ENCODE measurements at regions not wholly inside any gene's neighbourhood (a gene's known extent, or its start where the extent isn't known, plus 50 kb on each side); places are given as distances from the start of the nearest gene placed in this dataset.
"Not testable (repeated sequence)": the region's sequence is repeated elsewhere in the genome, so short reads cannot be mapped to it uniquely, and the experiment has no call there.

DNA sequence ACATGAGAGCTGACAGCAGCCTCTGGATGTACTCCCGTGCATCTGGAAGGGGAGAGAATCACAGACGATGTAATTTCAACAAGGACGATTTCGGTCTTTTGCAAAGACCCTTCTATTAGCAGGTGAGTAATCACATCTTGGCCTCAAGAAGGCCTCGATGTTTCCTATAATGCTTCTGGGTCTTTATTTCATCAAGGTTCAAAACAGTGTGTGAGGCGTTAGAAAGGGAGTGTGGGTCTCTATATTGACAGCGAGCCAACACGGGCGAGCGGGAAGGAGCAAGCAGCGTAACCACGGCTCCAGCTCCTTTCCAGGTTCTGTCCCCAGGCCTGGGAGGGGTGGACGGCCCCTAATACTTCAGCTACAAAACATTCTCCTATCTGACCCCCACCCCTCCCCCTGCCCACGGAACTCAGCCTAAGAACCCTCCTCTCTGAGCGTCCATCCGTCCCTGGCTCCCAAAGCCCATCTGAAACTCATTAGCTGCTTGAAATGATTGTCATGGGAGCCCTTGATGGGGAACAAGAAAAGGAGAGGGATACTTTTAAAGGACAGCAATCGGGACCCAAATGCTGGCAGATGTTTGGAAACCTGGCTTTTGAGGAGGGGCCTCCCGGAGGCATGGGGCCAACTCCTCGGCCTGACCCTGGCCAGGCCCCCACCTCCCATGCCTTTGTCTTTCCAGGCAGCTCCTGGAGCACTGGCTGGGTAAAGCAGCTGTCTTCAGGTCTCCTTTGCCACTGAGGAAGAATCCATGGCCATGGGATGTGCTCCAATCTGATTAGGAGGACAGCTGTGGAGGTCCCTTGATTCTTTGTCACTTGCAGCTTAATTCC, 250.8 kb downstream of the FOXD2 start:
- no peaks in the 10 kb centered on the region for H3K9me2 ChIP-seq (ENCODE audit: low read depth, low read length)
- no peak overlapping the region for H3K9ac ChIP-seq (ENCODE audit: low read length)
- H4K20me1 ChIP-seq (ENCODE audit: insufficient read depth, low read length) = no peaks in the 10 kb centered on the region
- no peaks in the 10 kb centered on the region for H3F3A ChIP-seq (ENCODE audit: insufficient read depth, low read length)
- H3K27me3 ChIP-seq (ENCODE audit: insufficient read depth, low read length) = peaks cover 6% of the 10 kb centered on the region; the same call in 1 of the 2 replicates
- no peaks in the 10 kb centered on the region for H3K4me1 ChIP-seq (ENCODE audit: insufficient read depth, low read length, severe bottlenecking)
- no peaks in the 10 kb centered on the region for H3K9me3 ChIP-seq (ENCODE audit: low read length)
- no peaks in the 10 kb centered on the region for H3K36me3 ChIP-seq (ENCODE audit: insufficient read depth, low read length)
- no peak overlapping the region for H3K4me2 ChIP-seq (ENCODE audit: low read length)
- TF ChIP-seq, protein P1, sequence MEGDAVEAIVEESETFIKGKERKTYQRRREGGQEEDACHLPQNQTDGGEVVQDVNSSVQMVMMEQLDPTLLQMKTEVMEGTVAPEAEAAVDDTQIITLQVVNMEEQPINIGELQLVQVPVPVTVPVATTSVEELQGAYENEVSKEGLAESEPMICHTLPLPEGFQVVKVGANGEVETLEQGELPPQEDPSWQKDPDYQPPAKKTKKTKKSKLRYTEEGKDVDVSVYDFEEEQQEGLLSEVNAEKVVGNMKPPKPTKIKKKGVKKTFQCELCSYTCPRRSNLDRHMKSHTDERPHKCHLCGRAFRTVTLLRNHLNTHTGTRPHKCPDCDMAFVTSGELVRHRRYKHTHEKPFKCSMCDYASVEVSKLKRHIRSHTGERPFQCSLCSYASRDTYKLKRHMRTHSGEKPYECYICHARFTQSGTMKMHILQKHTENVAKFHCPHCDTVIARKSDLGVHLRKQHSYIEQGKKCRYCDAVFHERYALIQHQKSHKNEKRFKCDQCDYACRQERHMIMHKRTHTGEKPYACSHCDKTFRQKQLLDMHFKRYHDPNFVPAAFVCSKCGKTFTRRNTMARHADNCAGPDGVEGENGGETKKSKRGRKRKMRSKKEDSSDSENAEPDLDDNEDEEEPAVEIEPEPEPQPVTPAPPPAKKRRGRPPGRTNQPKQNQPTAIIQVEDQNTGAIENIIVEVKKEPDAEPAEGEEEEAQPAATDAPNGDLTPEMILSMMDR (IDR thresholded peaks at IDR 0.05; ENCODE audit: low read length) = no peak
- TF ChIP-seq EZH2 (IDR thresholded peaks at IDR 0.05; ENCODE audit: borderline replicate concordance, low read length) = no peak
- H2AFZ ChIP-seq (ENCODE audit: low read length) = no peak overlapping the region
- H3K79me2 ChIP-seq (ENCODE audit: insufficient read depth, low read length) = no peaks in the 10 kb centered on the region
- H3K27ac ChIP-seq (ENCODE audit: low read depth, low read length, poor library complexity, severe bottlenecking) = no peak overlapping the region
- H3K4me3 ChIP-seq (ENCODE audit: low read depth, low read length, poor library complexity, severe bottlenecking) = no peak overlapping the region

DNA sequence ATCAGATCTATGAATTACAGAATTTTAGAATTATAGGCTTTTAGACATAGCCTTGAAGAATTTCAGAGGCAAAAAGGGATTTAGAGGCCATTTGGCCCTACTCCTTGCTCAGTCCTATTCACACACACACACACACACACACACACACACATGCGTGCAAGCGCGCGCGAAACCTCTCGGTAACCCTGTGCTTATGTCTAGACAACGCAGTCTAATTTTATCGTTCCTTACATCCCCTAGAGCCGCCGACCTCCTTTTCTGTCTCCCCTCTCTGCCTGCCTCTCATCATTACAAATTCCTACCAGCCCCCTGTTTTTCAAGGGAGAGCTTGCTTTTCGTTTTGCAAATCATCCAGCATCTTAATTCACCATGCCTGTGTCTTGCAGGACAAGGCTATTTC, 252.1 kb downstream of the FOXD2 start:
- Histone ChIP-seq H3K9me3 (ENCODE audit: low read length) (no peaks in the 10 kb centered on the region), H3K27me3 (ENCODE audit: insufficient read depth, low read length) (peaks cover 6% of the 10 kb centered on the region; the same call in 1 of the 2 replicates), H4K20me1 (ENCODE audit: insufficient read depth, low read length) (no peaks in the 10 kb centered on the region), H3K9me2 (ENCODE audit: low read depth, low read length) (no peaks in the 10 kb centered on the region), H2AFZ (ENCODE audit: low read length) (no peak overlapping the region), H3K27ac (ENCODE audit: low read depth, low read length, poor library complexity, severe bottlenecking) (no peak overlapping the region), H3K36me3 (ENCODE audit: insufficient read depth, low read length) (no peaks in the 10 kb centered on the region), H3F3A (ENCODE audit: insufficient read depth, low read length) (no peaks in the 10 kb centered on the region), H3K4me3 (ENCODE audit: low read depth, low read length, poor library complexity, severe bottlenecking) (no peak overlapping the region), H3K4me2 (ENCODE audit: low read length) (no peak overlapping the region), H3K79me2 (ENCODE audit: insufficient read depth, low read length) (no peaks in the 10 kb centered on the region), H3K9ac (ENCODE audit: low read length) (no peak overlapping the region), H3K4me1 (ENCODE audit: insufficient read depth, low read length, severe bottlenecking) (no peaks in the 10 kb centered on the region)
- TF ChIP-seq EZH2 (IDR thresholded peaks at IDR 0.05; ENCODE audit: borderline replicate concordance, low read length) = no peak
- TF ChIP-seq, protein P1 (IDR thresholded peaks at IDR 0.05; ENCODE audit: low read length) = no peak

DNA sequence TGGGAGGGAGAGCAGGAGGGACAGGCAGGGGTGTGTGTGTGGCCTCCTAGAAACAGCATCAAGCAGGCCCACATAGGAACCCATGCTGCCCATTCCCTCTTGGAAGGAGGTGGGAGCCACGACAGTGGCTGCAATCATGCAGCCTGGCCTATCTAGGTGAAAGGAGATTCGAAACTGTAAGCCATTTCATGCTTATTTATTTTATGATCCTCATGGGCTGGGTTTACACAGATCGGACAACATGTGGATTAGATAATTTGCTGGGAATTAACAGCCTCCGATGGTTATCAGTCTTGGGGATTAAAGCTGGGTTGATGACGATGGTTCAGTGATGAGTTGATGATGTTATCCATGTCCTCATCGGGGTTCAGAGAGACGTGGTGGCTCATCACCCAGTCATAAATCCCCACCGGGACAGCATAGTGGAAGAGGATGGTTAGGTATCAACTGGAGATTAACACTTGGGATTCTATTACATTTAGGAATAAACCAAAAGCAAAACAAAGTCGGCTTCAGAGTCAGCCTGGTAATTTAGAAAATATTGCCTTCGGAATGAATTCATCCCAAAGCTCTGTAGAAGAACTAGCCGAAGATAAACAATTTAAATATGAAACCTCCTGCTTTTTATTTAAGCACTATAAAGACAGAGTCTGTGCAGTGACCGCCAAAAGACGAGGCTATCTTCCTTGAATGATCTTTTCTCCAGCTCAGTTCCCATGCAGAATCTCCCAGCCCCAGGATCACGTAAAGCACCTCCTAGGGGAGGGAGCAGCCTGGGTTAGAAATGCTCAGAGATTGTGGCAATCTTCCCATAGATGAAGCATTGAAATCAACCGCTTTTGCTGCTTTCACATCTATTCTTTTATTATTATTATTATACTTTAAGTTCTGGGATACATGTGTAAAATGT, 252.8 kb downstream of the FOXD2 start:
- H3K4me1 ChIP-seq (ENCODE audit: insufficient read depth, low read length, severe bottlenecking) = no peaks in the 10 kb centered on the region
- no peak overlapping the region for H3K9ac ChIP-seq (ENCODE audit: low read length)
- H3K9me2 ChIP-seq (ENCODE audit: low read depth, low read length) = no peaks in the 10 kb centered on the region
- no peak overlapping the region for H3K4me3 ChIP-seq (ENCODE audit: low read depth, low read length, poor library complexity, severe bottlenecking)
- no peaks in the 10 kb centered on the region for H3K79me2 ChIP-seq (ENCODE audit: insufficient read depth, low read length)
- no peaks in the 10 kb centered on the region for H3F3A ChIP-seq (ENCODE audit: insufficient read depth, low read length)
- H4K20me1 ChIP-seq (ENCODE audit: insufficient read depth, low read length) = no peaks in the 10 kb centered on the region
- H3K36me3 ChIP-seq (ENCODE audit: insufficient read depth, low read length) = no peaks in the 10 kb centered on the region
- H3K27ac ChIP-seq (ENCODE audit: low read depth, low read length, poor library complexity, severe bottlenecking) = no peak overlapping the region
- H2AFZ ChIP-seq (ENCODE audit: low read length) = no peak overlapping the region
- no peaks in the 10 kb centered on the region for H3K9me3 ChIP-seq (ENCODE audit: low read length)
- peaks cover 6% of the 10 kb centered on the region; the same call in 1 of the 2 replicates for H3K27me3 ChIP-seq (ENCODE audit: insufficient read depth, low read length)
- no peak for TF ChIP-seq EZH2 (IDR thresholded peaks at IDR 0.05; ENCODE audit: borderline replicate concordance, low read length)
- TF ChIP-seq, protein P1 (IDR thresholded peaks at IDR 0.05; ENCODE audit: low read length) = no peak
- H3K4me2 ChIP-seq (ENCODE audit: low read length) = no peak overlapping the region

DNA sequence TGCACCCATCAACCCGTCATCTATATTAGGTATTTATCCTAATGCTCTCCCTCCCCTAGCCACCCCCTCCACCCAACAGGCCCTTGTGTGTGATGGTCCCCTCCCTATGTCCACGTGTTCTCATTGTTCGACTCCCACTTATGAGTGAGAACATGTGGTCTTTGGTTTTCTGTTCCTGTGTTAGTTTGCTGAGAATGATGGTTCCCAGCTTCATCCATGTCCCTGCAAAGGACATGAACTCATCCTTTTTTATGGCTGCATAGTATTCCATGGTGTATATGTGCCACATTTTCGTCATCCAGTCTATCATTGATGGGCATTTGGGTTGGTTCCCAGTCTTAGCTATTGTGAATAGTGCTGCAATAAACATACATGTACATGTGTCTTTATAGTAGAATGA, 253.4 kb downstream of the FOXD2 start:
- H3K27ac ChIP-seq (ENCODE audit: low read depth, low read length, poor library complexity, severe bottlenecking); H4K20me1 ChIP-seq (ENCODE audit: insufficient read depth, low read length); H3K4me1 ChIP-seq (ENCODE audit: insufficient read depth, low read length, severe bottlenecking); H3K27me3 ChIP-seq (ENCODE audit: insufficient read depth, low read length); H3K79me2 ChIP-seq (ENCODE audit: insufficient read depth, low read length); H3K4me3 ChIP-seq (ENCODE audit: low read depth, low read length, poor library complexity, severe bottlenecking); H3K9ac ChIP-seq (ENCODE audit: low read length); H3K9me2 ChIP-seq (ENCODE audit: low read depth, low read length); H3K4me2 ChIP-seq (ENCODE audit: low read length); H3K9me3 ChIP-seq (ENCODE audit: low read length); H2AFZ ChIP-seq (ENCODE audit: low read length); H3K36me3 ChIP-seq (ENCODE audit: insufficient read depth, low read length); H3F3A ChIP-seq (ENCODE audit: insufficient read depth, low read length): not testable (repeated sequence)

Data from OCI-LY1 (cell line).